Ramos (cell line): ENCODE measurements at regions not wholly inside any gene's neighbourhood (a gene's known extent, or its start where the extent isn't known, plus 50 kb on each side); places are given as distances from the start of the nearest gene placed in this dataset.

Source experiments
- in situ Hi-C: fragments of 300-500 bp; cut with MboI; formaldehyde crosslinking; loops from one replicate; pipeline ENCODE4 v1.14.3; 2022; ENCODE audit warnings: low sequenced_read_pairs; ENCODE audit not compliant: unreplicated experiment

GRCh38 chr15:95447486-95447885 is 883.0 kb upstream of the NR2F2 start:
- in situ Hi-C loops = no loop called here

- in situ Hi-C loops = no loop called here
Measured at GRCh38 chr15:95448531-95449229, 881.8 kb upstream of the NR2F2 start.

GRCh38 chr15:95449230-95449628 is 881.3 kb upstream of the NR2F2 start:
- in situ Hi-C loops = no loop called here

- in situ Hi-C loops = no loop called here
Measured at GRCh38 chr15:95450413-95450812, 880.1 kb upstream of the NR2F2 start.

- in situ Hi-C loops = no loop called here
Measured at GRCh38 chr15:95451938-95452337, 878.6 kb upstream of the NR2F2 start.

- in situ Hi-C loops = no loop called here
Measured at GRCh38 chr15:95454403-95455262, 875.9 kb upstream of the NR2F2 start.

GRCh38 chr15:95457520-95457919 is 873.0 kb upstream of the NR2F2 start:
- in situ Hi-C loops = no loop called here

- in situ Hi-C loops = no loop called here
Measured at GRCh38 chr15:95458721-95459120, 871.8 kb upstream of the NR2F2 start.

- in situ Hi-C loops = no loop called here
Measured at GRCh38 chr15:95459273-95459672, 871.2 kb upstream of the NR2F2 start.

- in situ Hi-C loops = no loop called here
Measured at GRCh38 chr15:95464509-95464908, 866.0 kb upstream of the NR2F2 start.

GRCh38 chr15:95468820-95469219 is 861.7 kb upstream of the NR2F2 start:
- in situ Hi-C loops = no loop called here

GRCh38 chr15:95469496-95470000 is 861.0 kb upstream of the NR2F2 start:
- in situ Hi-C loops = no loop called here

GRCh38 chr15:95470529-95470928 is 860.0 kb upstream of the NR2F2 start:
- in situ Hi-C loops = no loop called here

GRCh38 chr15:95470997-95471689 is 859.4 kb upstream of the NR2F2 start:
- in situ Hi-C loops = no loop called here

GRCh38 chr15:95471690-95472086 is 858.8 kb upstream of the NR2F2 start:
- in situ Hi-C loops = no loop called here

- in situ Hi-C loops = no loop called here
Measured at GRCh38 chr15:95475067-95475466, 855.4 kb upstream of the NR2F2 start.

- in situ Hi-C loops = no loop called here
Measured at GRCh38 chr15:95479308-95479707, 851.2 kb upstream of the NR2F2 start.

GRCh38 chr15:95485367-95485766 is 845.1 kb upstream of the NR2F2 start:
- in situ Hi-C loops = no loop called here

- in situ Hi-C loops = no loop called here
Measured at GRCh38 chr15:95486224-95486623, 844.3 kb upstream of the NR2F2 start.

- in situ Hi-C loops = no loop called here
Measured at GRCh38 chr15:95489103-95489502, 841.4 kb upstream of the NR2F2 start.
